ENCODE measurements at regions not wholly inside any gene's neighbourhood (a gene's known extent, or its start where the extent isn't known, plus 50 kb on each side); places are given as distances from the start of the nearest gene placed in this dataset.

GRCh38 chr5:82339792-82340191 lies 61.6 kb upstream of the RPS23 start:
- DNase-seq (ENCODE audit: low read depth in 2 of 2) = no peak

- no peak for DNase-seq (ENCODE audit: low read depth in 2 of 2)
Measured at GRCh38 chr5:82338771-82339373, 60.7 kb upstream of the RPS23 start.

GRCh38 chr5:82336959-82337351 lies 58.8 kb upstream of the RPS23 start:
- no peak for DNase-seq (ENCODE audit: low read depth in 2 of 2)

- DNase-seq (ENCODE audit: low read depth in 2 of 2) = no peak
Measured at GRCh38 chr5:82336226-82336958, 58.2 kb upstream of the RPS23 start.

GRCh38 chr5:82335806-82336205 lies 57.7 kb upstream of the RPS23 start:
- DNase-seq (ENCODE audit: low read depth in 2 of 2) = no peak

- DNase-seq (ENCODE audit: low read depth in 2 of 2) = peak; percentile 89
Measured at GRCh38 chr5:82334856-82335255, 56.7 kb upstream of the RPS23 start.

GRCh38 chr5:82334085-82334692 lies 56.0 kb upstream of the RPS23 start:
- no peak for DNase-seq (ENCODE audit: low read depth in 2 of 2)

- DNase-seq (ENCODE audit: low read depth in 2 of 2) = no peak
Measured at GRCh38 chr5:82332886-82333615, 54.9 kb upstream of the RPS23 start.

GRCh38 chr5:82332064-82332855 lies 54.1 kb upstream of the RPS23 start:
- no peak for DNase-seq (ENCODE audit: low read depth in 2 of 2)

- no peak for DNase-seq (ENCODE audit: low read depth in 2 of 2)
Measured at GRCh38 chr5:82331557-82331956, 53.4 kb upstream of the RPS23 start.

GRCh38 chr5:82330530-82331270 lies 52.5 kb upstream of the RPS23 start:
- DNase-seq (ENCODE audit: low read depth in 2 of 2) = no peak

- no peak for DNase-seq (ENCODE audit: low read depth in 2 of 2)
Measured at GRCh38 chr5:82329393-82329792, 51.2 kb upstream of the RPS23 start.
